ENCODE measurements at regions not wholly inside any gene's neighbourhood (a gene's known extent, or its start where the extent isn't known, plus 50 kb on each side); places are given as distances from the start of the nearest gene placed in this dataset.

DNA sequence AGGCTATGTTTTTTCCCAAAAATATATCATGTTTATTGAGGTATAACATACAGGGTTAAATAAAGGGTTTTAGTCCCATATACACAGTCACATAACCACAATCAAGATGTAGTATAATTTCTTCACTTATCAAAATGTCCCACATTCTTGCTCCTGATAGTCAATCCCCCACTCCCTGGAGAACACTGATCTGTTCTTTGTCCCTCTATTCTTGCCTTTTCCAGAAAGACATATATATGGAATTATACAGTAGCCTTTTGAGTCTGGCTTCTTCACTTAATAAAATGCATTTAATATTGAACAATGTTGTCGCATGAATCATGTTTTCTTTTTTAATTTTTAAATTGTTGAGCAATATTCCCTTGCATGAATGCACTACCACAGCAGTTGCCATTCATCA, 1059.7 kb downstream of the TSN start:
- Mint-ChIP-seq H3K27me3 (no peaks in the 10 kb centered on the region), H3K9me3 (peaks cover 12% of the 10 kb centered on the region), H3K4me1 (no peaks in the 10 kb centered on the region), H3K36me3 (no peaks in the 10 kb centered on the region), H3K27ac (no peak overlapping the region), H3K4me3 (no peak overlapping the region)
- no peak for ATAC-seq

DNA sequence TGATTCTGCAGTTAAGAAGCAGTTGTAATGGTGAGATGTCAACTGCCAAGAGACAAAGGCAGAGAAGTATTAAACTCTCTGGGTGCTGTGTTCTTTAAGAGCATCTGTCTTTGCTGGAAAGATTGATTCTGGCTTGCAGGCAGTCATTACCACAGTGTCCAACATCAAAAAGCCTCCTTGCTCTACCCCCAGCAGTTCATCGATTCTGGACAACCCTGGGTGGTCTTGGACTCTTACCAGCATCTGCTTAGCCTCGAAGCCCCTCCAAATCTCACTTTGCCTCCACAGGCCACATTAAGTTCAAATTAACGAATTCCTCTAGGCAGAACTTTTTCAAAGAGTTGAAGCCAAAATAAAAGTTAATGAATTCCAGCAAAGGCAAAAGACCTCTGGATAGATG, 1061.4 kb downstream of the TSN start:
- H3K27ac Mint-ChIP-seq: no peak overlapping the region
- no peak for ATAC-seq
- H3K27me3 Mint-ChIP-seq: no peaks in the 10 kb centered on the region
- H3K9me3 Mint-ChIP-seq: peaks cover 9% of the 10 kb centered on the region
- no peak overlapping the region for H3K4me3 Mint-ChIP-seq
- H3K36me3 Mint-ChIP-seq: no peaks in the 10 kb centered on the region
- no peaks in the 10 kb centered on the region for H3K4me1 Mint-ChIP-seq

DNA sequence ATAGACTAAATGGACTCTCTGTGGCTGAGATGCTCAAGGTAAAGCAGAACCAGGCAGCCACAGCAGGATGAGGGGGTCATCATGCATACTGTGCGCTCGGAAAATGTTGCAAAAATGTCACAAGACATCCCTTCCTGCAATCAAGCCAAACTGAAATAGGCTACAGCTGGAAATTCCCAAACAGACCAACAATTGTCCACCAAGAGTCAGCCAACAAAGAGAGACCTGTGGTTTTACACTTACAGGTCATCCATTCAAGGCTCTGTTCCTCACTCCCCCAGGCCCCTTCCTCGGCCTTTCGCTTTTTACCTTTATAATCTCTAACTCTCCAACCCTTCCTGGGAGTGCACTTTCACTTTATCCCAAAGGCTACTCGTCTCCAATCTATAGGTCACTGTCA, 1066.9 kb downstream of the TSN start:
- Mint-ChIP-seq H3K4me3 (no peak overlapping the region), H3K9me3 (peaks cover 12% of the 10 kb centered on the region), H3K27ac (no peak overlapping the region), H3K4me1 (no peaks in the 10 kb centered on the region), H3K27me3 (no peaks in the 10 kb centered on the region), H3K36me3 (no peaks in the 10 kb centered on the region)
- ATAC-seq: no peak

DNA sequence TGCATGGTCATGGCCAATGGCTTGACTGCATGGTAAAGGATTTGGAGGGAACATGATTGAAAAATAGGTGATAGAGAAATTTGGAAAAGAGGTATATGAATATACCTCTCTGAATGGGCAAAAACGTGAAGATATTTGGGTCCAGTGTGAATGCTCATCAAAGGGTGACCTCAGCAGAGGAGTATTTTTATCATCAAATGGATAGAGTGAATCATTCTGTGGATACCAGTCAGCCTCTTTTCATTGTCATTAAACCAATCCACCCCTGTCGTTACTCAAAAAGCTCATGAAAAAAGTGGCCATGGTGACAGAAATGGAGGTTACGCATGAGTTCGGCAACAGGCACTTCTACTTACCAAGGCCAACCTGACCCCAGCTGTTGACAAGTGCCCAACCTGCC, 1074.7 kb downstream of the TSN start:
- no peak for ATAC-seq
- Mint-ChIP-seq H3K27me3 (no peaks in the 10 kb centered on the region), H3K9me3 (no peaks in the 10 kb centered on the region), H3K4me1 (no peaks in the 10 kb centered on the region), H3K36me3 (no peaks in the 10 kb centered on the region), H3K27ac (no peak overlapping the region), H3K4me3 (no peak overlapping the region)

DNA sequence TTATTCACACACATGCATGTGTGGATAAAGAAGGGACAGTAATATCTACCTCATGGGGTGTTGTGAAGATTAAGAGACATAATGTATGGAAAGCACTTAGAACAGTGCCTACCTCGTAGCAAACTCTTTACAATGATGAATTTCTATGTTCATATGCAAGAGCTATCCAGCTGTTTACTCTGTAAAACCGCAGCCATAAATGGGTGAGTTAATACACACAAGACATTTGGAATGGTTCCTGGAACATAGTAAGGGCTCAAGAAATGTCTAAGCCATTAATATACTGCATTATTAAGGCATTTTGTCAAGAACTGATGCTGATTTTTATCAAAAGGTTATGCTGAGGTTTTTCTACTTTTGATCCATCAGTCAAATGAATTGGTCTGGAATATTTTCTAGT, 1076.2 kb downstream of the TSN start:
- Mint-ChIP-seq H3K27me3 (no peaks in the 10 kb centered on the region), H3K27ac (no peak overlapping the region), H3K9me3 (no peaks in the 10 kb centered on the region), H3K4me3 (no peak overlapping the region), H3K4me1 (no peaks in the 10 kb centered on the region), H3K36me3 (no peaks in the 10 kb centered on the region)
- ATAC-seq: no peak

DNA sequence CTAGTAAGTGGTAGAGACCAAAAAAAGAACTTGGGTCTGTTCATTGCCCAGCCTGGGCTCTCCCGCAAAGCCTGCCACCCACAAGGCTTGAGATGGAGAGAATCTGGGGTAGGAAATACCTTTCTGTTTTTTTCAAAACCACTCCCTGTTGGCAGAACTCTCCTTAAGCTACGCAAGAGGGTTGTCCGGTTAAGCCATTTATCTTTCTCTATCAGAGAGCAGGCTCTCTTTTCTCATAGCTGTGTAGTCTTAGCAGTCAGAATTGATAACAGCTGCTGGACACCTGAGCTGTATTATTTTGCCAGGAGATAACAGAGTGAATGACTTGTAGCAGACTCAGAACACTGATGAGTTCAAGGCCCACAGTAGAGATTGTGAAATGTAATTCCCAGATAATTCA, 1088.1 kb downstream of the TSN start:
- no peak overlapping the region for H3K27ac Mint-ChIP-seq
- ATAC-seq: no peak
- no peak overlapping the region for H3K4me3 Mint-ChIP-seq
- no peaks in the 10 kb centered on the region for H3K4me1 Mint-ChIP-seq
- no peaks in the 10 kb centered on the region for H3K27me3 Mint-ChIP-seq
- no peaks in the 10 kb centered on the region for H3K36me3 Mint-ChIP-seq
- H3K9me3 Mint-ChIP-seq: no peaks in the 10 kb centered on the region

DNA sequence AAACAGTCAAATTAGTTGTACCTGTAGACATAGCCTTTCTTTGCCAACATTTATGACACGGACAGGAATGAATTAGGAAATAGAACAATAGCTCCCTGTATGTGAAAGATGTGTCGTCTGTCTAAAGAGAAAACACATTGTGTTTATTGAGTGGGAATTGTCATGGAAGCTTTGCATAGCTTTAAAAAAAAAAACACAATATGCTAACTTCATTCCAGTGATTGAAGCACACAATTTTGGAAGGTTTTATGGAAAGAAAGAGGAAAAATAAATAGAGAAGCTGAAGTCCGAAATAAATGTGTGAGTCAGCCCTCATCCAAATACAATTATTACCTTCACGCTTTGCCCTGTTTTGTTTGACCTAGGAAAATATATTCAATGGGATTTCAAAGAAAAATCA, 1095.7 kb downstream of the TSN start:
- H3K36me3 Mint-ChIP-seq: no peaks in the 10 kb centered on the region
- H3K27ac Mint-ChIP-seq: no peak overlapping the region
- no peaks in the 10 kb centered on the region for H3K27me3 Mint-ChIP-seq
- H3K4me3 Mint-ChIP-seq: no peak overlapping the region
- peaks cover 9% of the 10 kb centered on the region for H3K9me3 Mint-ChIP-seq
- no peak for ATAC-seq
- no peaks in the 10 kb centered on the region for H3K4me1 Mint-ChIP-seq

DNA sequence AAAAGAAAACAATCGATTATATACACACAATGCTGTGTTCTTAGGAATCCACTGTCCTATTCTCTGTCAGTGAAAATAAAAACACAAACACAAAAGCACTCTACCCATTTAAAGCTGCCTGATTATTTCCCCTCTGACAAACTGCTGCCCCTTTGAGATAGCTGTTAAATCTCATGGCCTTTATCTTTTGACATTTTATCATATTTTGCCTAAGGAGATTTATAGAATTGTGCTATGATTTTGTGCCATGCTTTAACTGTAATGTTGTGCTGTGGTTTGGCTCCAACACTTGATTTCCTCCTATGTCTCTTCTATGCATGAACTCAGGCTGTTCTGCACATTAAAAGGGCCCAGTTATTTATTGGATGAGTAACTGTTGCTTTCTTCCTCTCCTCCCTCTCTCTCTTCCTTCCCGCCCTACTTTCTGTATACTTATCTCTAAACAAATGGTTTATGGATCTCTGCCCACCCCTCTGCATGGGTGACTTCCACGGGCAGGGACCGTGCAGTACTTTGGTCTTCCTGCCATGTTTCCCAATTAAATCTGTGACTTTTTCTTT, 1096.6 kb downstream of the TSN start:
- ATAC-seq: no peak
- Mint-ChIP-seq H3K27ac (no peak overlapping the region), H3K4me3 (no peak overlapping the region), H3K27me3 (no peaks in the 10 kb centered on the region), H3K4me1 (no peaks in the 10 kb centered on the region), H3K9me3 (peaks cover 9% of the 10 kb centered on the region), H3K36me3 (no peaks in the 10 kb centered on the region)

DNA sequence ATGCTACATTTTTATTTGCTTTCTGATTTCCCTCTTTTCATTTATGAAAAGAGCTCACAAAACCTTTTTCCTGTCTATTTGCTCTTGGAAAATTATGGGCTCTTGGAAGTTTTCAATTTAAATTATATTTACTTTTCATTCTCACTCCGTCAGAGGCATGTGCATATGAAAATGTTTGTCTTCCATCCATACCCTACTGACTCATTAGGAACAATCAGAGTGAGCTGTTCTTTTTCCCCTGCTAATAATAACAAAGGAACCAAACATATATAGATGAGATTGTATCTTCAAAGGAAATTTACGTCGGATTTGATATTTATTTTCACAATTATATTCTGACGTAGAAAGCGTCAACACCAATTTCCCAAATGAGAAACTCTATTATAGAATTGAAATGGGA, 1101.2 kb downstream of the TSN start:
- H3K9me3 Mint-ChIP-seq: peaks cover 12% of the 10 kb centered on the region
- no peaks in the 10 kb centered on the region for H3K27me3 Mint-ChIP-seq
- H3K4me1 Mint-ChIP-seq: no peaks in the 10 kb centered on the region
- no peak for ATAC-seq
- no peak overlapping the region for H3K4me3 Mint-ChIP-seq
- no peaks in the 10 kb centered on the region for H3K36me3 Mint-ChIP-seq
- H3K27ac Mint-ChIP-seq: no peak overlapping the region

DNA sequence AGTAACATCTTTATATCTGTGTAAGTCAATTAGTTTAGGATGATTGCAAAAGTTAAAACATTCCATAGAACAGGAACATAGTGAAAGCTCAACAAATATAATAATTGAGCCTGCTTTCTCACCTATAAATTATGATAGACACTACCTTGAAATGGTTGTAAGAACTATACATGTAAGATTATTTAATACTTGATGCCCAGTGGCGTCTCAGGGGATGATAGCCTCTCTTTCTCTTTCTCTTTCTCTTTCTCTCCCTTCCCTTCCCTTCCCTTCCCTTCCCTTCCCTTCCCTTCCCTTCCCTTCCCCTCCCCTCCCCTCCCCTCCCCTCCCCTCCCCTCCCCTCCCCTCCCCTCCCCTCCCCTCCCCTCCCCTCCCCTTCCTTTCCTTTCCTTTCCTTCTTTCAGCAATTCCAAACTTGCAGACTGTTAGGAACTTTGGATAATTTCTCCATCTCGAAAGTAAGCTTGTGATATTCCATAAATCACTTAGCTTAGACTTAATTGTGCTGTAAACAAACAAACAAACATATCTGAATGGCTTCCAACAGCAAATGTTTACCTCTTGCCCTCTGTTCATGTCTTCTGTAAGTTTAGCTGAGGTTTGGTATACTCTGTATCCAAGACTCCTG, 1102.7 kb downstream of the TSN start:
- ATAC-seq: no peak
- peaks cover 9% of the 10 kb centered on the region for H3K9me3 Mint-ChIP-seq
- no peaks in the 10 kb centered on the region for H3K4me1 Mint-ChIP-seq
- no peak overlapping the region for H3K4me3 Mint-ChIP-seq
- H3K36me3 Mint-ChIP-seq: no peaks in the 10 kb centered on the region
- no peak overlapping the region for H3K27ac Mint-ChIP-seq
- H3K27me3 Mint-ChIP-seq: no peaks in the 10 kb centered on the region

DNA sequence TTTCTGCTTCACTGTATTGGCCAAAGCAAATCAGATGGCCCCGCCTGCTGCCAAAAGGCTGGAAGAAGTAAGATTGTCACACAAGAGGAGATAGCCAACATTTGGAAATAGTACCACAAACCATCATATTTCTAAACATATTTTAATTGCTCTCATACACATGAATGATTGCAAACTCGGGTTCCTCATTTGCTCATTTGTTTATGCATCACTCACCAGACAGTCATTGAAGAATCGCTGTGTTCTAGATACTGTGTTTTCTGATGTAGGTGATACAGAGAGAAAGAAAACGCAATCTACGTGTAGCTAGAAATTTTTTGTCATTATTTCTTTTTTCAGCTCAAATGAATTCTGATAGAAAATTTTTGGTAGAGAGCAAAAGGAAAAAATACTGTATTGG, 1103.4 kb downstream of the TSN start:
- H3K4me1 Mint-ChIP-seq: no peaks in the 10 kb centered on the region
- ATAC-seq: no peak
- H3K27me3 Mint-ChIP-seq: no peaks in the 10 kb centered on the region
- peaks cover 5% of the 10 kb centered on the region for H3K9me3 Mint-ChIP-seq
- H3K27ac Mint-ChIP-seq: no peak overlapping the region
- H3K4me3 Mint-ChIP-seq: no peak overlapping the region
- no peaks in the 10 kb centered on the region for H3K36me3 Mint-ChIP-seq

DNA sequence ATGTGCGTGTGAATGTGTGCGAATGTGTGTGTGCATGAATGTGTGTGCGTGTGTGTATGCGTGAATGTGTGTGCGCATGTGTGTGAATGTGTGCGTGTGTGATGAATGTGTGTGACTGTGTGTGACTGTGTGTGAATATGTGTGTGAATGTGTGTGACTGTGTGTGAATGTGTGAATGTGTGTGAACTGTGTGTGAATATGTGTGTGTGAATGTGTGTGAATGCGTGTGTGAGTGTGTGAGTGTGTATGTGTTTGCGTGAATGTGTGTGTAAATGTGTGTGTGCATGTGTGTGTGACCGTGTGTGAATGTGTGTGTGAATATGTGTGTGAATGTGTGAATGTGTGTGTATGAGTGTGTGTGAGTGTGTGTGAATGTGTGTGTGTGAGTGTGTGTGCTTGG, 1103.8 kb downstream of the TSN start:
- no peak overlapping the region for H3K4me3 Mint-ChIP-seq
- no peaks in the 10 kb centered on the region for H3K4me1 Mint-ChIP-seq
- no peak overlapping the region for H3K27ac Mint-ChIP-seq
- ATAC-seq: no peak
- no peaks in the 10 kb centered on the region for H3K36me3 Mint-ChIP-seq
- H3K9me3 Mint-ChIP-seq: peaks cover 5% of the 10 kb centered on the region
- no peaks in the 10 kb centered on the region for H3K27me3 Mint-ChIP-seq

DNA sequence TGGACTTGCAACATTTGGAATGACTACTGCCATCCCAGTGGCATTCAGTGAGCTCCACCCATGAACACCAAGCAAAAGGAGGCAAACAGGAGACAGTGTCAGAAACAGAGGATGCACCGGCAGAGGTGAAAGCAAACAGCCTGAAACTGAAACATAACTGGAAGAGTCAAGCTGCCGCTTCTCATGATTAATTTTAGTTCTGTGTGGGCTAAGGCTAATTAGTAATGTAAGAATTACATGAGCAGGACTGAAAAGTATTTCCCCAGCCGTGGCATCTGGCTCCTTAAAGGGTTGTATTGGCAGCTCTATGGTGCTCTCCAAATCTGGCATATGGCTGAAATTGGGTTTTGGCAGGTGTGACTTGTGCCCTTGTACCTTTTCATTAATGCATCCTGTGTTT, 1108.1 kb downstream of the TSN start:
- ATAC-seq: no peak
- H3K36me3 Mint-ChIP-seq: no peaks in the 10 kb centered on the region
- H3K9me3 Mint-ChIP-seq: peaks cover 9% of the 10 kb centered on the region
- no peaks in the 10 kb centered on the region for H3K27me3 Mint-ChIP-seq
- no peaks in the 10 kb centered on the region for H3K4me1 Mint-ChIP-seq
- H3K27ac Mint-ChIP-seq: no peak overlapping the region
- no peak overlapping the region for H3K4me3 Mint-ChIP-seq

DNA sequence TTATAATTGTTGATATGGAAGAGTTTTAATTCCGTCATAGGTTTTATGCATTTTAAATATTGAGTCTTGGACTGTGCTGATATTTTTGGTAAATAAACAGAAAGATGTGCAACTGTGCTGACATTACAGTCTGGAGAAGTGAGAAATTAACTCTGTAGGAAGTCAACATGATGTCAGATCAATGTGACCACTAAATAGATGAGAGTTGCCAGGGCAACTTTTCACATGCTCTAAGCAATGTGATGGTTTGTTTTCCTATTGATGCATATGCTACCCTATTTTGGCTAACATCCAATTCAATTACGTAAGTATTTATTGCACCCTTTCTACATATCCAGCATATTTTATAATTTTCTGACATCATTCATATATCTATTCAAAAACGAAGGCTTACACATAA, 1109.3 kb downstream of the TSN start:
- H3K27me3 Mint-ChIP-seq: no peaks in the 10 kb centered on the region
- H3K4me1 Mint-ChIP-seq: no peaks in the 10 kb centered on the region
- ATAC-seq: no peak
- H3K9me3 Mint-ChIP-seq: peaks cover 4% of the 10 kb centered on the region
- H3K27ac Mint-ChIP-seq: no peak overlapping the region
- H3K4me3 Mint-ChIP-seq: no peak overlapping the region
- no peaks in the 10 kb centered on the region for H3K36me3 Mint-ChIP-seq

DNA sequence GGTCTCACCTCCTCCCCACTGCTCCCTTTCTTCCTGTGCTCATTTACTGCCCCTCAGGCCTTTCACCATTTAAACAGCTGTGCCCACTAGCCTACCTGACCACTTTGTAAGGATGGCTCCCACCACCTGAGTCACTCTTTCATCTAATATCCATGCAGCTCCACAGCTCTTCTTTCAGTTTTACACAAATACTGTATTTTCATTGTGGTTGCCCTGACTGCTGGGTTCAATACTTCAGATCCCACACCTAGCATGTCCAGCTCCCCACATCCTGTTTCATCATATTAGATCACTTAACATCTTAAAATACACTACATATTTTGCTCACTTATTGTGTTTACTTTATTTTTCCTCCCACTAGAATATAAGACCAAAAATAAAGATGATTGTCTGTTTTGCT, 1110.6 kb downstream of the TSN start:
- Mint-ChIP-seq H3K4me3 (no peak overlapping the region), H3K27ac (no peak overlapping the region), H3K27me3 (no peaks in the 10 kb centered on the region), H3K36me3 (no peaks in the 10 kb centered on the region), H3K9me3 (peaks cover 4% of the 10 kb centered on the region), H3K4me1 (no peaks in the 10 kb centered on the region)
- ATAC-seq: no peak

DNA sequence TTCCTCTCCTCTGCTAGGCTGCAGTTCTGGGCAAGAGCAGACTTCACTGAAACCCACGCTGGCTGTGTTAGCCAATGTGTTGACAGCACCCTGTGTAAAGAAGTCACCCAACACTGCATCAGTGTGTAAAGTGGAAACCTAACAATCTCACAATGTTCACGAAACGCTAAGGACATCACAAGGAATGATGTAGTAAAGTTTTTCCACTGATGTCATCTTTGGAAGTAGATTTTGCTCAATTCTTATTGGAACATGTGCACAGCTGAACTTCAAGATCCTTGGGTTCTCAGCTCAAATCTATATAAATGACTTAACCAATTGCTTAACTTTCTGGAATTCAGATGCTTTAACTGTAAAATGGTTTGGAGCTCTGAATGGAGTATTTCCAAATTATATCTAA, 1112.5 kb downstream of the TSN start:
- H3K4me1 Mint-ChIP-seq: no peaks in the 10 kb centered on the region
- ATAC-seq: no peak
- peaks cover 4% of the 10 kb centered on the region for H3K9me3 Mint-ChIP-seq
- no peak overlapping the region for H3K27ac Mint-ChIP-seq
- H3K4me3 Mint-ChIP-seq: no peak overlapping the region
- H3K36me3 Mint-ChIP-seq: no peaks in the 10 kb centered on the region
- no peaks in the 10 kb centered on the region for H3K27me3 Mint-ChIP-seq

Measured in stimulated activated memory B cell treated with anti-CD40 and anti-IgM and Interleukin-4, amounts not matched to agents 10 μg/mL and 1 μg/mL and 100 μg/mL, for 72 hours (primary cell).